ENCODE measurements at regions not wholly inside any gene's neighbourhood (a gene's known extent, or its start where the extent isn't known, plus 50 kb on each side); places are given as distances from the start of the nearest gene placed in this dataset.

- TF ChIP-seq CTCF (IDR thresholded peaks at IDR 0.05), result no peak
- TF ChIP-seq POLR2A (IDR thresholded peaks at IDR 0.05; ENCODE audit: low read depth), result no peak
Measured at GRCh38 chr3:177735431-177735830, 538.1 kb upstream of the TBL1XR1 start.
